Putamen (tissue), 1 donor: ENCODE measurements at regions not wholly inside any gene's neighbourhood (a gene's known extent, or its start where the extent isn't known, plus 50 kb on each side); places are given as distances from the start of the nearest gene placed in this dataset.

Experiments
- DNase-seq: peaks from one replicate; pipeline ENCODE4 v3.0.0-alpha.2; 2016; ENCODE audit warnings: low spot score

DNA sequence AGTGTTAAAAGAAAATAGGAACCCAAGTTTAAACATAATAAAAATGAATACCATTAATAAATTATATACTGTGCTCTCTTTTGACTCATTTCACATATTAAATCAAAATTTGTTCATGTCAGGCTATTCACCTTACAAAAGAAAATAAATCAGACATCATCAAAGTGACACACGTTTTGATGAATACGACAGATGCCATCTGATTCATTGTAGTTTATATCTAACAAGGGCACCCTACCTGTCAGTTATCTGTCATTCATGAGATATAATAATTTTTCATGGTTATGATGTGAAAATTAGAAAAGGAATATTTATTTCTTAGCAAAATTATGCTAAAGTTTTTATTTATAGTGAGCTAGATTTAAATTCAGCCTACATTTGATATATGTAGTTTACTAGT is 188.1 kb upstream of the PCDH17 start:
- DNase-seq: no peak

DNA sequence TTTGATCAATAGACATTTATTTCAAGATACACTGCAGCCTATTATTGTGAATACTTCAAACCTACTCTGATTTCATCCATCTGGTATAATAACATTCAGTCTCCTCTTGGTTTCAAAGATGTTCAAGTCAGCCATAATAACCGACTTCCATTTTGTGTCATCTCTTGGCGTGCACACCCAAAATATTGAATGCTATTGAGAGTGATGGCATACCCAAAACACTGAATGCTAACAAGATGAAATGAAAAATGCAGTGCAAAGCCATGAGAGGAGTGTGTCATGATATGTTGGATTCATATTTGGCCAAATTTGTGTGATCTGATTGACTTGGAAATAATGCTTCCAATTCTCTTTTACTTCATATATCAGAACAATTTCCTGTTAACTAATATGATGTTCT is 181.2 kb upstream of the PCDH17 start:
- DNase-seq: no peak

DNA sequence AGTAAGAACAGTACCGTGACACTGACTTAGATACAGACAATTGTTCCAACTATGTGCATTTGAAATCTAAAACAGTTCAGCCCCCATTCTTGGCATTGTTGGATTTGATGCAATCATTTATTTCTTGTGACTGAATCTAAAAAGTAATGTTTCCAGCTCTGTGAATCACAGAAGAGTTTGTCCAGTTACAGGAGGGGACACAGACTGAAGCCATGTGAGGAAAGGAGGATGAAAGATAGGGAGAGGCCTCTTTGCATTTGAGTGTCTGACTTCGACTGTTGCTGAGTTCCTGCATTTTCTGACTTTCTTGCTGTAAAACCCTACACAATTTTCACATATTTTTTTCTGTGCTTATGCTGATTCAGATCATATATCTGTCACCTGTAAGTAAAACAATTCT is 179.3 kb upstream of the PCDH17 start:
- DNase-seq: no peak

DNA sequence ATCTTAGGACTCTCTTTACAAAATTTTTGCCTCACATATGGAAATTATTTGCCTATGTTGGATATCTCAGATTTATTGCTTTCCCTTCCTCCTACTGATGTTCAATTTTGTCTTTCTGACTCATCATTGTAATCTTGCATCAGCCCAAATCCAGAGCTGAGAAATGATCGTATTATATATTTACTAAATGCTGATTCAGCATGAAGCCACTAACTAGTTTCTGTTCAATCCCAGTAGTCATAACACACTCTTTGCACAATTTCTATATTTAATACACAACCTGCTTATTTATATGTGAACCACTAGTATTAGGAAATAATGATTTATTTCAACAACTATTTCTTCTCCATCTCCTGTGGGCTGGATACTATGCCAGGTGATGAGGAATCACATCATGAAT is 161.1 kb upstream of the PCDH17 start:
- no peak for DNase-seq

DNA sequence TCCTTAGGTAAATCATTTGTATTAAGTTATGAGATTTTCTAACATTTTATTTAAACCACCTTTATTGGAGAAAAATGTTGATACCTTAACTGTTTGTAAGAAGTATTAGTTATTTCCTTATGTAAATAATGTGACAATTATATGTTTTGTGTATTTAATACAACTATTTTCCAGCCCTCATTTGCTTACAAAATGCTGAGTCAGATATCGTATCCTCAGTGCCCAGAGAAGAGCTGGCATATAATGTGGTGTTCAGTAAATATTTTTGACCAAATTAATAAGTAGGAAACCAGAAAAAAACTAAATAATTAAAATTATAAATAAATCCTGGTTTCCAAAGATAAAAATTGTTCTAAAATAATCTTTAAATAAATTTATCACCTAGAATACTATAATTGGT is 140.2 kb upstream of the PCDH17 start:
- no peak for DNase-seq

DNA sequence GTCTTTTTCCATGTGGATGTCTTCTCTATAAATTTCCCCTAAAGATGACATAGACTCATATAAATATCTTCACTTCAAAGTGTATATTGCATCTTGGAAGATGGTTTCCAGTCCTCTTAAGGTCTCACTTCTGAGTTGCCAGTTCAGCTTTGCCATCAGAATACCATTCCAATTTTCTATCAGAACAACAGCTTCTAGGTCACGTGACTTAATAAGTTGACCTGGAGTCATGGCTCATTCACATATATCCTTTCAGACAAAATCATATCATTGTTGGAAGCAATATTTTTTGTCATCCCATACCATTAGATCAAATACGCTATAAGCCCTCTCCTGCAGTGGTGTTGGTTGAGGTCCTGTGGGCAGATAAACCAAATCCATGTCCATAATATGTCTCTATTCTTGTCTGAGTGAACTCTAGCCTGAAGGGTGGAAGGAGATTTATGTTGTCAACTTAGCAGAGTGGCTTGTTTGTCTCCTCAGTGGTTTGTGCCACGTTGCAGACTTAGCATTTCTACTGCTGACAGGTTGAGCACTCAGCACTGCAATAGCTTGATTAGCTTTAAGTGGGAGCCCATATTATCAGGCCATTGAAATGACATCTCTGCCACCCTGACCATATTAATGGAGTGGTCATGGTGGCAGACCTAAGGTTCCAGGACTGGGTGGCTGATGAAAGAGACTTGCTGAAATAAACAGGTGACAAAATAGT is 123.6 kb upstream of the PCDH17 start:
- DNase-seq: no peak

DNA sequence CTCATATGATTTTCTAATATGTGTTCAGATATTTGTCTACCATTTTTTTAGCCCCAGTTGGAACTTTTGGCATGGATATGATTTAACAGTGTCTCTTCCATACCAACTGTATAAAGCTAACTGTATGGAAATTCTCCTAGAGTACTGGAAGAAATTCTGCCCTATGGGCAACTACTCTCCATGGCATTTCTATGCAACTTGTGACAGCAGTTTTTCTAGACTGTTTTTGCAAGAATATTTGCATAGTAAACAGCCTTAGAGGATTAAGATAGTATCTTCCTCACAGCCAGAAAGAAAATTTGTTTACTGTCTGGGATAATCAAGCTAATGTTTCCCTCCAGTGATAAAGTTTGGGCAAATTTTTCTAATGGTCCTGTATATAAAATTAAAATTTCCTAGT is 119.9 kb upstream of the PCDH17 start:
- DNase-seq: no peak

DNA sequence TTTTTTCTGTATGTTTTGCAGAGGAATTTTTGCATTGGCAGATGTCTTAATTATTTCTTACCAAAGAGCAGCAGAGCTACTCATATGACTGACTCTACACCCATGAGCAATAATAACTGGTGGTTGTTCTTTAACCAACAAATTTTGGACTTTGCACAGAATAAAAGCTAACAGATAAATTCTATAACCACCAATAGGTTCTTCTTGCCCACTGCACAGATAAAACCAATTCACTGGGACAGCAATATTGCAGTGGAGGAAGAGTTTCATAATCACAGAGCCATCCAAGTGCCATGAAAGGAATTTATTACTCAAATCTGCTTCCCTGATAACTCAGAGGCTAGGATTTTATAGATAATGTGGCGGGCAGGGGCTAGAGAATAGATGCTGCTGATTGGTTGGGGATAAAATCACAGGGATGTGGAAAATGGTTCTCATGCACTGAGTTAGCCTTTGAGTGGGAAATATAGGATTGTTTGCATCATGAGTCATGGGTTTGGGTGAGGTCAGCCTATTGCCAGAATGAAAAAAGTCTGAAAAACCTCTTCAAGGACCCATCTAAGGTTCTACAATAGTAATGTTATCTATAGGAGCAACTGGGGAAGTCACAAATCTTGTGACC is 104.3 kb upstream of the PCDH17 start:
- DNase-seq: no peak

DNA sequence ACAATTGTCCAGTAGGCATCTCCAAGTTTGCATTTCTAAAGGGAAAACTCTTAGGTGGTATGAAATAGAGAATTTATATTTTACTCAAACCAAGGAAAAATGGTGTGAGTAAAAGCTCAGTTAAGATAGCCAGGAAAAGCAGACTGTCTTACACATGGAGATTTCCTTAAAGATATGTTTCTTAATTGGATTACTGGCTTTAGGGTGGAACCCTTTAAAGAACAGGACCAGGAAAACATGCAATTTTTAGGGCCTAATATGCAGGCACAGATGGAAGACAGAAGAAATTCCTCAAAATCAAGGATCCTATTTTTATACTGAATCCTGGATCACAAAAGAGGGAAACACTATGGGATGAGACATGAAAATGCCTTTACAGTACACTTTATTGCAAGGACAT is 100.3 kb upstream of the PCDH17 start:
- no peak for DNase-seq

DNA sequence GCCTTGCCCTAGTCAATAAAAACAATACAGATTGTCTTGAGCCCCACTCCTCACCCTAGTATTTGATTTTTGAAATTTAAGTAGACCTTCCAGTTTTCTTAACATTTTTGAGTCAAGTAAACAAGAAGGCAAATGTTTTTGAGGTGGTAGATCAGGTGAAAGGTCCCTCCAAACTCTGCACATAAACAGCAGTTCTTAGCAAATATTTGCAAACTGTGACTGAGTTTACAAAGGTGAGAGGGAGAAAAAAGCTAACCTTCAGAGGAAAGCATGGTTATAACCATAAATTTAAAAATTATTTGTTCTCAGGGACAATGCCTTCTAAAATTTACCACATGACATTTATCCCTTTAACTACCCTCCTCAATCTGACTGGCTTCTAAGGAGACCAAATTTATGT is 84.6 kb upstream of the PCDH17 start:
- DNase-seq: no peak

DNA sequence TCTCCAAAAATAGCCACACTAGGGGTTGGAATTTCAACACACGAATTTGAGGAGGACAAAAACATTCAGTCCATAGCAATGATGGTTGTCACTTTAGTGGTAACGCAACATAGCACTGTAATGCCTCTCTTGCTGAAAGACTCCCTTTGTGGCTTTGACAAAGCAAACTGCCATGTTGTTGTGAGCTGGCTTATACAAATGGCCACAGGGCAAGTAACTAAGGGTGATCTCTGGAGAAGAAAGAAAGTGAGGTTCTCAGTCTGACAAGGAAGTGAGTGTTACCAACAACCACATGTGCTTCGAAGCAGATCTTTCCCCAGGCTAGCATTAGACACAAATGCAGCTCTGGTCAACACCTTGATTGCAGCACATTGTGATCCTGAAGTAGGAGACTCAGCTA is 79.1 kb upstream of the PCDH17 start:
- DNase-seq: no peak

DNA sequence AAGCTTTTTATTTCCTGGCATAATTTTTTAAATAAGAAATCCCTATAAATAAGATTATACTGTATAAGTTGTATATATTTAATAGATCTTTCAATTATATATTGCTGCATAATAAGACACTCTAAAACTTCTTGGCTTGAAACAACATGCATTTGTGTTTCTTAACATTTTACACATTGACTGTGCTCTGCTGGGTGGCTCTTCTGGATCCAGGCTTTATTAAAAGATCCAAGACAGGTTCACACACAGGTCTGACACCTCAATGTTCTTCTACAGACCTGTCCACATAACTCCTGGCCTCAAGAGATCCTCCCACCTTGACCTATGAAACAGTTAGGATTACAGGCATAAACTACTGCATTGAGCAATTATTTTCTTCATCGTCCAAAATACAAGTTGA is 77.6 kb upstream of the PCDH17 start:
- no peak for DNase-seq

DNA sequence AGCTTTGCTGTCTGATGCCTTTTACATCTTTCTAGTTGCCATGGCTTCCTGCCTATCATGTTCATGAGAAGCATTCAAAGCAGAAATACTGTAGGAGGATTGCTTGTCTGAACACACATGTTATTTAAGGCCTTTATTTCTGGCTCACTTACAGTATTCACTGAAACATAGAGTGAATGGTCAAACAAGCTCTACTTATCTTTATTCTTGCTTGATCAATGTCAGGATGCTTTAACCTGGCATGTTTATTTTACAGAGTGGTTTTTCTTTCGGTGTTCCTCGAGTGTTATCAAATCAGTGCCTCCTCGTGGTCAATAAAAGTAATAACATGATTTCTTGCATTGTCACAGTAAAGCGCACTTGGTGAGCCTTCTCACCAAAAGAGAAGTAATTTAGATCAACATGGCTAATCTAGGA is 73.5 kb upstream of the PCDH17 start:
- DNase-seq: peak; percentile 4

DNA sequence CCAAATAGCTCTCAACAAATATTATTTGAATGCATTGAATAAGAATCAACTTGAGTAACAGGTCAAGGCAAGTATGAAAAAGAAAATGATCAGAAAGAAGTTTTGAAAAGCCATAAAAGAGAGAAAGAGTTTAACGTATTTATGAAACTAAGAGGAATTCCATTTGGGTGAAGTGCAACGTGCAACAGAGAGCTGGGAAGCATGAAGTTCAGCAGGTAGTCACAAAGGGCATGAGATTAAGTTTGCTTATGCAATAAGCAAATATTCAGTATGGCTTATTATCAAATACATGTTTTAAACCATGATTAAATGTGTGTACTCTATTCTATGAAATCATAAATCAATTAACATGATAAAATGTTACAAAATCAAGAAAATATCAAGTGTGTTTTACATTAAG is 62.7 kb upstream of the PCDH17 start:
- DNase-seq: no peak

DNA sequence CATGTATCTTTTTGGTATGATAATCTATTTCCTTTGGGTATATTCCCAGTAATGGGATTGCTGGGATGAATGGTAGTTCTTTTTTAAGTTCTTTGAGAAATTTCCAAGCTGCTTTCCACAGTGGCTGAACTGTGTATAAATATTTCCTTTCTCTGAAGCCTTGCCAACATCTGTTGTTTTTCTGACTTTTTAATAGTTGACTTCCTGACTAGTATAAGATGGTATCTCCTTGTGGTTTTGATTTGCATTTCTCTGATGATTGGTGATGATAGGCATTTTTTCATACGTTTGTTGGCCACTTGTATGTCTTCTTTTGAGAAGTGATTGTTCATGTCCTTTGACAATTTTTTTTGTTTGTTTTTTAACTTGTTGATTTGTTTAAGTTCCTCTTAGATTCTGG is 61.6 kb upstream of the PCDH17 start:
- no peak for DNase-seq
